Stimulated activated CD4-positive, alpha-beta T cell treated with anti-CD3 and anti-CD28 coated beads, TNF-alpha, amount 100 ng/mL, for 1 hour (primary cell): ENCODE measurements at regions not wholly inside any gene's neighbourhood (a gene's known extent, or its start where the extent isn't known, plus 50 kb on each side); places are given as distances from the start of the nearest gene placed in this dataset.

Source experiments
- DNase-seq, 3 donors: peaks; one replicate each; pipeline ENCODE4 v3.0.0-alpha.2; 2020; ENCODE audit warnings: low read depth in 3 of 3, low spot score in 1 of 3

DNA sequence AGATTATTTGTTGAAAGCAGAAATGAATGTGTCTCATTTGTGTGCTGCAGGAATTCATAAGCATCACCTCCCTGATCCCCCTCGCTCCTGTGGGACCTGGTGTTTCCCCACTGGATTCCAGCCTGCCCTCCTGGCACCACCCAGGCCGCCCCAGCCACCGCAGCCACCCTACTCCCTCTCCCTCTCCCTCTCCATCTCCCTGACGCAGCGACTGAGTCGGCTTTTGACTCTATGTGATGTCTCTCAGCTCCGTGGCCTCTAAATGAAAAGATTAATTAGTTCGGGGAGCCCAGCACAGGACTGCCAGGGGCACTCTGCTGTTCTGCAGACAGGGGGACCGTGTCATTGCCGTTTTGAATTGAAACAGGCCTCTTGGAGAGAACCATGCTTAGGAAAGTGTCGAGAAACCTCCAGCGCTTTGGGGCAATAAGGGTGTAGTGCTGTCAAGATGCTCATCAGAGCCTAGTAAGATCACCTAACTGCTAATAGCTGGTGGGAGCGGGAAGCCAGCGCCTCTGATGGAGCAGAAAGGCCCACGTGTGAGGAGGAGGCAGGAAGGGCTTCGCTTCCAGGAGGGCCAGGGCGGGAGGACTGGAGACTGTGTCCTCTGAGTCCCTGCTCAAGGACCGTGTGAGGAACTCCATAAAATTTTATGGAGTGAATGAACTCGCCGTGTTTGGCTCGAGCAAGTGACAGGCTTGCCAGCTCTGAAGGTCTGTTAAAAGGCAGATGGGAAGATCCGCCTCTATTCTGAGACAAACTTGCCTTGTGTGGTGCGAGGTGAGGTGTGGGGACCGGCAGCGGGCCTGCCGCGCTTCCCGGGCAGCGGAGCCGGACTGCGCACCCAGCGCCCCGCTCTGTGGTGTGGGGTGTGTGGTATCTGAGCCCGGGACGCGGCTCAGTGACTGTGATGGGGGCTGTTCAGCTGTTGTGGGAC lies 157.4 kb upstream of the C14orf180 start:
- DNase-seq: no peak

DNA sequence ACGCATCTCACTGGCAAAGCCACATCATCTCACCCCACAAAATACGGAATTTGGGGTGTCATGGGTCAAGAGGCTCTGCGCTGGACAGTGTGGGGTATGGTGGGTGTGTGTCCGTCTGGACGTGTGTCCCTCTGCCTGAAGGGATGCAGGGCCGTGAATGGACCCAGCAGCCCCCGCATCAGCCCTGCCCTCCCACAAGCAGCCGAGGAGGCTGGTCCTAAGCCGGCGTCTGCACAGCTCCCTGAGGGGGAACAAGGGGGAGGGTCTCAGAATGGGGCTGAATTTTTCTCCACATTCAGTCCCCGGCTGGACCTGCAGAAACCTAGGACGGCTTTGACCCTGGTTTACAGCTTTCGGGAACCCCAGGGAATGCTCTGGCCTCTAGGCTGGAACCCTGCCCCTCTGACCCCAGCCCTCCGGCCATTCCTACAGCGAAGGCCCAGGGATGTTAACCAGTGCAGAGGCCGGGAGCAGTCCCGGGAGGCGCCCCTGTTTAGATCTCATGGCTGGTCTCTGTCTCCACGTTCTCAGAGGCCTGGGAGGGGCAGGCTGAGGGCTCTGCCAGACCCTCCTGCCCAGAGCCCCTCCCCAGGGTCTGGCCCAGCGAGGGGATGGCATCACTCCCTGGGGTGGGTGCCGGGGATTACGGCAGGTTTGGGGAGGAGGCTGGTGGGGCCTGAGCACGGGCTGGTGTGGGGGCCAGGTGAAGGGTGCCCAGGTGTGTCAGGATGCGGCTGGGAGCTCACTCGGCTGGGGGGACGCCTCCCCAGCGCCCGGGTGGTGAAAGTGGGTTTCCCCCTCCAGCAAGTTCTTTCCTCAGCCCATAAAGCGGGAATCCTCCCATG lies 156.5 kb upstream of the C14orf180 start:
- no peak for DNase-seq

DNA sequence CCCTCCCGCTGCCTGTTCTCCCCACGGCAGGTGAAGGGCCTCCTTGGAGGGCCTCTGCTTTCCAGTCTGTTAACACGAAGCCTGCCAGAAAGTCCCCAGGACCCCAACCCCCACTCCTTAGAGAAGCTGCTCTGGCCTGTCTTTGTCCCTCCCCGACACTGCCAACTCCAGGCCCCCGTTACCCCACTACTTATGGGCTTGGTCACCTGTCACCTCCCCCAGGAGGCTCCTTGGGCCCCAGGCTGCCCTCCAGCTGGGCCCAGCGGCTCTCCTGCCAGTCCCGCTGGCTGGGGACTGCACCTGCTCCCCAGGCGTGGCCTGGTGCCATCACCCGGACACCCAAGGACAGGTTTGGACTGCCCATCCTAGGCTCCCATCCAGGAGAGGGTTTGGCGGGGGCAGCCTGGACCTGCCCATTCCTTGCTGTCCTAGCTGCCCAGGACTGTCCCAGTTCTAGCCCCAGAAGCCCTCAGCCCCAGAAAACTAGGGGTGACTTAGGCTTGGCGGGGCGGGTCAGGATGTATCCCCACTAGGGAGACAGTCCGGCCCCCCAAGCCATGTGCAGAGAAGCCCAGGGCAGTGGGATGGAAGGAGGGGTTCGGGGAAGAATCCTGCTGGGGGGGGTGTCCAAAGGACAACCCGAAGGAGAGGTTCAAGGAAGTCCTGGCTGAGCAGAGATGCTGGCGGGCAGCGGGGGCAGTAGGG lies 155.7 kb upstream of the C14orf180 start:
- no peak for DNase-seq

DNA sequence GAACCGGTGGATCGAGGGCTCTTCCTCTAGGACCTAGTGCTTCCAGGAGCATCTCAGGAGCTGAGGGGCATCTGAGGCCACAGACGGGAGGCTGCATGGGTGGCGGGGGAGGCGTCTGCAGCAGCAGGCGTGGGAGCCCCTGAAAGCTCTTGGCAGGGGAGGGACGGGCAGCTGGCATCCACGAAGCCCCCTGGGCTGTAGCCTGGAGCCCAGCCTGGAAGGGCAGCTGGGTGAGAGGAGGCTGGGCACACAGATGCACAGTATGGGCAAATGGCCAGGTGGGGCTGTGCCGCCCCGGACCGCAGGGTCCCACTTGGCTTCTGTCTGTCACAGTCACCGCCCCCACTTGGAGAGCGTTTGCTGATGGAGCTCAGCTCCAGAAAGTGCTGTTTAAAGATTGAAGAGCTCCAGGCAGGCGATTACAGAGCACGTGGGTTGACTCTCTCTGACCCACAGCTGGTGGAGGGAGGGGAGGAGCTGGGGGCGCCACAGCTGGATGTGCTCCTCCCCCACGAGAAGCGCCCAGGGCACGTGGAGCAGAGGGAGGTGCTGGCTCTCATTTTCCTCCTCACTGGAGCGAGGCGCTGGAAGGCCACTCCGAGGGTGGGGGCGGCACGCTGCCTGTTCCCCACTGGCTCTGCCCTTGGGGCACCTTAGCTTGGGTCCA lies 155.0 kb upstream of the C14orf180 start:
- no peak for DNase-seq

DNA sequence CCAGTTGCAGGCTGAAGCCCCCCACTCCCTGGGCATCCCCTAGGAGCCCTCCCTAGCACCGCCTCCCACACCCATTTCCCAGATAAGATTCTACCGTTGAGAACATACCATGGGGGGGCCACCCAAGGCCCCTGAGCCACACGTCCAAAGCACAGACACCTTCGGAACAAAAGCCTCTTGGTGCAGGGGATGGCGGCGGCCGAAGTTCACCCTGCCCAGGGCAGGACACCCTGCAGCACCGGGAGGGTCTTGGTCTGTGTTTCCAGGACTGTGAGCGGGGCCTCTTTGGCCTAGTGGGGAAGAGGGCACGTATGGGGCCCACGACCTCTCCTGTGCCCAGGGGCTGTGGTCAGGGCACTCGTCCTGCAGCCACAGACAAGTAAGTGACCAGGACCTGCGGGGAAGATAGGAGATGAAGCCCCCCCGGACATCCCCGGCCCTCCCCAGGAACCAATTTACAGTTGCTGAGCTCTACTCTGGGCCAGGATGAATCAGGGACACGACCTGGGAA lies 154.3 kb upstream of the C14orf180 start:
- no peak for DNase-seq

DNA sequence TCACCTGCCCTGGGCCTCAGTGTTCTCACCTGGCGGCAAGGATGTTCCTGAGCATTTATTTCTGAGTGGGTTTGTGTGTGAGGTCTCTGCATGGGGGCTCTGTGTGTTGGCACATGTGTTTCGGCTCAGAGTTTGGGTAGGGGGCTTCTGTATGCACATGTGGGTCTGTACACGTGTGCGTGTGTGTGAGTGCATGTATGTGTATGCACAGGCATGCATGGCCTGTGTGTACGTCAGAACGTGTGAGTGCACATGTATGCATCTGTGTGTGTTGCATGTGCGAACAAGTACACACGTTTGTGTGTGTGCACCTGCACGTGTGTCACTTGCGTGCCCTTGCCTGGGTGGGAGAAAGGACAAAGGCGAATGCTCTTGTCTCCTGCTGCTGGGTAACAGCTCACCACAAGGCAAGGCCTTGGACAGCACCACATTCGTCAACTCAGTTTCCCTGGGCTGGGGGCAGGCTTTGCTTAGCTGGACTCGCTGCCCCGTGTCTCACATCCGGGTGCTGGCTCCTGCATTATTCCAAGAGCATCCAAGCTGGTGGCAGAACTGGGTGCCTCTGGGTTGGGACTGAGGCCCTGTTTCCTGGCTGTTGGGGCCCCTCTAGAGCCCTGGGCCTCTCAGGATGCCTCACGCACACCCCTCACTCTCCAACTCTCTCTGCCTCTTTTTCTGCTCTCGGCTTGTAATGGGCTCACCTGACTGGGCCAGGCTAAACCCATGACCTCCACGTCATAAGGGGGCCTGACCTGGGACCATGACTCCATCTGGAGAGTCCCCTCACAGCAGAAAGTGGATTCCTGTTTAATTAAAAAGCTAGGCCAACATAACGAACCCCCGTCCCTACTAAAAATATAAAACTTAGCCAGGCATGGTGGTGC lies 153.6 kb upstream of the C14orf180 start:
- no peak for DNase-seq

DNA sequence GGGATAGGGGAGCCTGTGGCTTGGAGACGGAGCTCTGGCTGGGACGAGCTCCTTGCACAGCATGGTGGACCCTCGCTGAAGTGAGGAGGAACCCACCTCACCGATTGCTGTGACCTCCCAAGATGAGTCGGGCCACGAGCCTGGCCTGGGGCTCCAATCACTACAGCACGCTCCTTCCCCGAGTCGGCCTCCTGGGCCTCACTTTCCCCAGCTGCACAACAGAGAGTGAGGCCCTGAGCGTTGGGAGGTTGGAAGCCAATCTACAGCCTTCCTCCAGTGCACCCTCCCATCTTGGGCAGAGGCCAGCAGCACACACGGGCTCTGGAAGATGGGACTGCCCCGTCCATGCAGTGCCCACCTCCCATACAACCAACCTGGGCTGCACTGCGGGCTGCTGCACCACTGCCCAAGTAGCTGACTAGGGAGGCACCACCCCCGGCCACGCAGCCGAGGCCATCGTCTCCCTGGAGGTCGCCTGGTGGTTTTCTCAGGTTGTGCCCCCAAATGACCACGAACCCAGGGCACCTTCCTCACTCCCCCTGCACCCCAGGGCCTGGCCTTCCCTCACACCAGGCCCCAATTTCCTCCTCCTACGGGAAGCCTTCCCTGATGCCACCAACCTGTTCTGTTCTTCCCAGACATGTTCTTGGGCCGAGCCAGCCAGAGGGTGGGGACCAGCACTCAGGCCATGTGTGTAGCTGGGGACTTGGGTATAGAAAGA lies 152.3 kb upstream of the C14orf180 start:
- DNase-seq: no peak

DNA sequence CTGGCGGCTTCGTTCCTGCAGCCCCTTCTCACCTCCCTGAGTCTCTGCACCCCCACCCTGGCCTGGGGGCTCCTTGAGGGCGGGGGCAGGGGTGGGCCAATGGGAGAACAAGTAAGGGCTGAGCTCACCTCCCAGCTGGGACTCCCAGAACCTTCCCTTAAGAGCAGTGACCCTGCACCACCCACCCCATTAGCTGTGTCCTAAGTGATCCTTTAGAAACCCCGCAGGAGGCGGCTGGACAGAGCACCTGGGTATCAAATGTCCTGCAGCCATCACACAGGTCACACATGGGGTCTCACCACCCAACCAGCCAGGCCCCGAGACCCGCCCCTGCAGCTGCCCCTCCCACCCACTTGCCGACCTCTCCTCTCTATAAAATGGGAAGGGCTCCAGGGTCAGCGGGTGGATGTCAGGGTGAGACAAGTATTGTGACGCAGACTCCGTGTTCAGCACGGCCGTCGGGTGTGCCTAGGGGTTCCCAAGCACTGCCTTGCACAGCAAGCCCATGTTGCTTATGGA lies 151.2 kb upstream of the C14orf180 start:
- no peak for DNase-seq

DNA sequence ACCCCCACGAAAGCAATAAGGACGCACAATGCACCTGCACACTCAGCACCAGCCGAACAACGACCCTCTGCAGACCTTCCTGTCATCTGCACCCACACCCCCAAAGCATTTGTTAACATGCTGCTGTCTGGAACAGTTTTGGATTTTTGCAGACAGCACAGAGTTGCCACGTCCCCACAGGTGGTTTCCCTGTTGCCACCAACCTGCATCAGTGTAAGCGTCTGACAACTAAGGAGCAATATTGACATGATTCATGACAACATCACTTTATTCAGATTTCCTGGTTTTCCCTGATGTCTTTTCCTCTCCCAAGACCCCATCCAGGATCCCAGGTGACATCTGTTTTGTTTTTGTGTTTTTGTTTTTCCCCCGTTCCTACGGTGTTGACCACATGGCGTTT lies 150.7 kb upstream of the C14orf180 start:
- DNase-seq: no peak

DNA sequence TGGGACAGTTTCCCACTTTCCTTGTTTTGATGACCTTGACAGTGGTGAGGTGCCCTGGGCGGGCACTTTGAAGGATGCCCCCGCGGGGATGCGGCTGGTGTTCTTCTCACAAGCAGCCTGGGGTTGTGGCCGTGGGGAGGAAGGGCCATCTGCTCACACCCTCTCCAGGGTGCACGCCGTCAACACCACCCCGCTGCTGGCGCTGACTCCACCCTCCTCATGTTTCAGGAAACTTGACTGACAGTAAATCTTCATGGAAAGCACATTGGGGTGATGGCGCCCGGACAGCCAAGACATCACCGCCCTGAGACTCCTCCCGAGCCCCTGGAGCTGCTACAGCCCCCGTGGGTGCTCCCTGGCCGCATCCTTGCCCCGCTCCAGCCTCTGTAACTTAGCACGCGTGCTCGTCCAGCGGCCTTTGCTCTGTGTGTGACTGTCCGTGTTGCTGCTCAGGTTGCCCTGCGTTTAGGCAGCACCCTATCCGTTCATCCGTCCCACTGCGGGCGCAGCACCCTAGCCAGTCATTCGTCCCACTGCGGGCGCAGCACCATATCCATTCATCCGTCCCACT lies 150.2 kb upstream of the C14orf180 start:
- DNase-seq: no peak

DNA sequence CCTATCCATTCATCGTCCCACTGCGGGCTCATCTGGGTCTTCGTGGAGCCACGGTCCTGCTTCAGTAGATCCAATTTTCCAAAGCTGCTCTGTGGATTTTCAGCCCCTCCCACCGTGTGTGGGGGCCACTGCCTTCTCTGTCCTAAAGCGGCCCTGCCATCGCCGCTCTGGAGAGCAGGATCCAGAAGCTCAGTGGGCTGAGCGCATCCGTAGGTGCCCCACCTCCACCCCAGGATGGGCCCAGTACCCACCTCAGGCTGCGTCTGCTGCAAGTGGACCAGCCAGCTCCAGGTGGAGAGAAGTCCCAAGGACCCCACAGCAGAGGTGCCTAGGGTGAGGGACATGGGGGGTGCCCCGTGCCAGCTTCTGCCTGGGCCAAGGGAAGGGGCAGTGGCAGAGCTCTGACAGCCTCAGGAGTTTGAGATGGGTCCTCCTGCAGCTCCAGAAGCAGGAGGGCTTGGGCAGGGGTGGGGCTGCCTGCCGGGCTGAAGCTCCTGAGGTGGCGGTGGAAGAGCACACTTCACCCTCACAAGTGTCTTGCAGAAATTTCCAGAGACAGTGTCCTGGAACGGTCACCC lies 148.1 kb upstream of the C14orf180 start:
- DNase-seq: no peak

DNA sequence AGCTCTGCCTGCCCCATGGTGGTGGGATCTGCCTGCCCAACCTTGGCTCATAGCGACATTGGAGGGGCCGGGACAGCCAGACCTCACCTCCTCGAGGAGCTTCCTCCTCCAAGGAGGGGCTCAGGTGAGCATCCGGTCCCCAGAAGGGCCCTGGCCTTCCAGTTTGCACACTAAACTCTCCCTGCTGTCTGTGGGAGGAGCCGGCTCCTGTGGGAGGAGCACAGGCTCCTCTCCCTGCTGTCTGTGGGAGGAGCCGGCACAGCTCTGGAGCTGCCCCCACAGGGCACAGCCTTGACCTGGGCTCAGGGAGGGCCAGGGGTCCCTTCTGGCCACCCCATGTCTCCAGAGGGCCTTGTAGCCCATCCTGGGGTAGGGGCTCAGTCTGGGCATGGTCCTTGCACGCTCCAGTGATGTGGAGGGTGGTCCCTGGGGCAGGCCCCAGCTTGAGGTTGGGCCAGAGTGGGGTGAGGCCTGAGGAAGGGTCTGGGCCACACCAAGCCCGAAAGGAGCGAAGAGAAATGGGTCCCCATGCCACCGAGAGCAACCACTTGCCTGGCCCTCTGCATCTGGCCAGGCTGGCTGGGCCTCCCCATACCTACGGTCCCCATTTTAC lies 147.5 kb upstream of the C14orf180 start:
- no peak for DNase-seq

DNA sequence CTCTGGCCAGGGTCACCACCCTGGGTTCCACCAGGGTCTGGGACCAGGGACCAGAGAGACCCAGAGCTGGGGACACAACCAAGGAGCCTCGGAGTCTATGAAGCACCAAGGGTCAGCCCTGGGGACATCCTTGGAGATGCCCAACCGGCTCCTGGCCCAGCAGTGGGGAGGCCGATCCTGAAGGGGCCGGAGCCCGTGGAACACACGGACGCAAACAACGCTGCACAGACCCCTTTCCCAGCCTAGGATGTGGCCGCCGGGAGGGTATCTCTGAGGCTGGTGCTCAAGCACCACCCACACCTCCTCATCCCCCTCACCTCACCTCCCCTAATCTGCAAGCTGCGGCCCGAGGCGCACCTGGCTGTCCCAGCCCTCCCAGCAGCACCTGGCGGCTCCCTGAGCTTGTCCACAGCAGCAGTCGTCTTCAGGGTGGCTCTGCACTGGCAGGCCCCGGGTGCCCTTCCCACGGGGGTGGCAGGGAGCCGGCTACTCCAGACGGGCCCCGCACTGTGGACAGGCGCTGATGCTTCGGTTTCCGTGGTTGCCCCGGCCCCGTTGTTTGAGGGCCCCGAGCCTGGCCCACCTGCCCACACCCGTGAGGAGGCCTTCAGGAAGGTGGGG lies 146.8 kb upstream of the C14orf180 start:
- no peak for DNase-seq

DNA sequence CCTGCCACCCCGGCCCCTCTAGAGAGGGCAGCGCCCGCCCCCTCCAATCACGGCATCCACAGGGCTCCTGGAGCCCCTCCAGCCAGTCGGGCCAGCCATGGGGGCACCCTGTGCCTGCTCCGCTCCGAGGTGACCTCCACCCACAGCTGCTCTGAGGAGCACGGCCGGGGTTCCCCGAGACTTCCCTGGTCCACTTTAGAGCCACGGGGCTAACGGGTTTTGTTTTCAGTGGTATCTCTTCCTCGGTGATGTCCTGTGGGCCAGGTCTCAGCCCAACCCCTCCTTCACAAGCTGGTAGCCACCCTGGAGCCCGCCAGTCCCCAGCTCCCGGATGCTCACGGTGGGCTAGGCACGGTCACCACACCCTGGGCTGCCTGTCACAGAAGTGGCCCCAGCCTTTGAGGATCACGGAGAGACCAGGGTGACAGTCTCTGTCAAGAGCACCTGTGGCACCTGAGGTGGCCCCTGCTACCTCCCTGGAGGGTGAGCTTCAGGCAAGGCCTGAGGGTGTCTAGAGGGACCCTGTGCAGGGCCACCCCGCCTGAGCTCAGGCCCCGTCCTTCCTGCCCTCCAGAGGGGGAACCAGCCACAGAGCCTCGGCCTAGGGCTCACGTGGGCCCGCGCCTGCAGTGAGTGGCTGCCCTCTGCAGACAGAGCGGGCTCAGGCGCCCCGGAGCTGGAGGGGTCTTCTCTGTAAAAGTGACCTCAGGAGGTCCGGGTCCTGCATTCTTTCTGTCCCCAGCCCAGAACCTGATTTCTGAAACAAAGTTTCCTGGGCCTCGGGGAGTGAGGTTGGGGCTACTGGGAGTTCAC lies 146.0 kb upstream of the C14orf180 start:
- DNase-seq: no peak

DNA sequence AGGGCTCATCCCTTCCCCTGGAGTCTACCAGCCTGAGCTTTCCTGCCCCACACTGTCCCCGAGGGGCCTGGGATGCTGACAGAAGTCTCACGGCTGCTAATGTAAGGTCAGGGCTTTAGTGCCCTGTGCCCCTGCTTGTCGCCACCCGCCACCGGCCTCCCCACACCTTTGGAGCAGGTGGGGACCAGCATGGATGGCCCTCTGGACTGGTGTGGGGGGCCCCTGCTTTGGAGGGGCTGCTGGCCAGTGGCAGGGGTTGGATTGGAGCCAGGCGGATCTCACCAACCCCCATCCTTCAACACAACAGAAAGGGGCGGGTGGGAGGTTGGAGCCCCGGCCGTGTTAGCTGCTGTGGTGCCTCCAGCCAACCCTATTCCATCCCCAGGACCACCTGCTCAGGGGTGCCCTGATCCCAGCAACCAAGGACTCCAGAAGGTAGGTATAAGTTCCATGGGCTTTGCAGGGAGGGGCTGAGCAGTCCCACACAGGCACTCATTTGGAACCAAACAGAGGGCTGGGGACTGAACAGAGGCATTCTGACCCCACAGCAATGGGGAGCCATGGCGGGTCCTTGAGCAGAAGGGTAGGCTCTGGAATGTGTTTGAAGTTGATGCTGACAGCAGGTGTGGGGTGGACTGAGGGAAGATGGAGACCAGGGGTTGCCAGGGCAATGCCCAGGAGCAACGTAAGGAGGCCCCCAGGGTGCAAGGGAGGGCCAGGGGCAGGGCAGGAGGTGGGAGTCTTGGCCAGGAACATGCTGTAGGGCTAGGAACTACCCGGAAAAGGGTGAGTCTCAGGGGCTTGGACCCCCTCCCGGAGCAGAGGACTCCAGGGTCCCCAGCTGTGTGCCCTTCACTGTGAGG lies 145.1 kb upstream of the C14orf180 start:
- no peak for DNase-seq
